GM21619 (cell line): ENCODE measurements at regions not wholly inside any gene's neighbourhood (a gene's known extent, or its start where the extent isn't known, plus 50 kb on each side); places are given as distances from the start of the nearest gene placed in this dataset.
"Not testable (repeated sequence)": the region's sequence is repeated elsewhere in the genome, so short reads cannot be mapped to it uniquely, and the experiment has no call there.

Source experiments
- ATAC-seq: cut with Tn5 transposase; IDR thresholded peaks from one replicate; pipeline ENCODE4 v1.9.1; 2021; ENCODE audit not compliant: unreplicated experiment

- no peak for ATAC-seq
Observed at GRCh38 chr2:100736121-100736915, 83.6 kb upstream of the NPAS2 start.

DNA sequence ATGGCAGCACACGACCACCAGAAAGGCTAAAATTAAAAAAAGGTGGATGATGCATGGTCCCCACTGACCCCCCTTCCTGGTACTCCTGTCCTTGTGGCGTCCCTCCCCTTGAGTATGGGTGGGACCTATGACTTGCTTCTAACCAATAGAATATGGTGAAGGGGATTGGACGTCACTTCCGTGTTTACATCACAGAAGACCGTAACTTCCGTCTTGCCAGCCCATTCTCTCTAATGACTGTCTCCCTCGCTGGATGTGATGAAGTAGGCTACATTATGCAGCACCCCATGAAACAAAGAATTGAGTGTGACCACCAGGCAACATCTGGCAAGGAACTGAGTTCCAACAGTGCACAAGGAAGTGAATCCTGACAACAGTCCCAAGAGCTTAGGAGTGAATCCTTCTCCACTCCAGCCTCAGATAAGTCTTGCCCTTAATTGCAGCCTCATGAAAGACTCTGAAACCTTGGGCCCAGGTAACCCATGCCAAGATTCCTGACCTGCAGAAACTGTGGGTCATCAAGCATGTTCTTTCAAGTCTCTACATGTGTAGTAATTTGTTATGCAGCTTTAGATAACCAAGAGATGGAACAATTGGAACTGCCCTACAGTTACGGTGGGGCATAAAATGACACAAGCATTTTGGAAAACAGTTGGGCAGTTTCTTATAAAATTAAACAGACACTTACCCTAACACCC, 80.1 kb upstream of the NPAS2 start:
- ATAC-seq, result no peak

GRCh38 chr2:100741880-100742276, 78.1 kb upstream of the NPAS2 start:
- no peak for ATAC-seq

- ATAC-seq, result no peak
Observed at GRCh38 chr2:100742277-100743254, 77.4 kb upstream of the NPAS2 start.

DNA sequence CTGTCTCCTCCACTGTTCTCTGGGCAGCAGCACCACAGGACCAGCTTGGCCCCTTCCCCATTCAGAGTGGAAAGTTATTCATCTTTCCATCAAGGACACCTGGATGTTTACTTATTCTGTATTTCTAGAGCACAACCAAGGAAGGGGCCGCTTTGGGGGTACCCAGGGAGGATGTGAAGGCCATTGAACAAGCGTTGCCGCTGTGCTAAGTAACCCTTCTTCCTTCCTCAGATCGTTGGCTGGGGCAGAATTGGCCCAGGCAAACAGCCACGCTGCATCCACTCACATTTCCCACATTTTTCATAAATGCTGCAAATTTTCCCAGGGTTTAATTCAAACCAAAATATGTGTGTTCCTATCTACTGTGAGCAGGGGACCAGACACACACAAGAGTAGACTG, 76.2 kb upstream of the NPAS2 start:
- ATAC-seq, result no peak

GRCh38 chr2:100744184-100744583, 75.8 kb upstream of the NPAS2 start:
- ATAC-seq, result no peak

GRCh38 chr2:100744589-100744988, 75.3 kb upstream of the NPAS2 start:
- no peak for ATAC-seq

- ATAC-seq, result no peak
Observed at GRCh38 chr2:100745604-100746003, 74.3 kb upstream of the NPAS2 start.

- no peak for ATAC-seq
Observed at GRCh38 chr2:100747551-100747950, 72.4 kb upstream of the NPAS2 start.

DNA sequence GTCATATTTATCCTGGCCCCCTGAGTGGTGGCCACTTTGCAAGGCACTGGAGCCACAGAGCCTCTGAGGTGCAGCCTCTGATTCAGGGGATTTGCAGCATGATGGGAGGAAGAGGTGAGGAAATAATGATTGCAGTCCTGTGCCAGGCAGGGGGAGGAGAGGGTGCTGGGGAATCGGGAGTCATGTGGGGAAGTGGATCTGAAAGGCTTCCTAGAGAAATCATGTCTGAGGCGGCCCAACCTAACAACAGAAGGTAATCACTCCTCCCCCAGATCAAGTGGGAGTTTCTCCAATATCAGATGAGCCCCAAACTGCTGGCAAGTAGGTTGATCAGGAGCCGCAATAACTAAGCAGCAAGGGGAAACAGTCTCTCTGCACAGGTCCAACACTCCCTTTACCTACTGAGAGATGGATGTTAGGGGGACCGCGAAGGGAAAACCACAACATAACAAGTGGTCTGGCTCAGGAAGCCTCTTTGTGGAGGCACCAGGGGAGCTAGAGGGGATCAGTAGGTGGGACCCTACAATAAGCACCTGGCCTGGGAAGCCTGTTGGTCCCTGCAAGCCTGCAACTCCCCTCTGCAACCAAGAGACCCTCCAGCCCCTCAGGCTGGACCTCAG, 71.8 kb upstream of the NPAS2 start:
- no peak for ATAC-seq

- ATAC-seq, result no peak
Observed at GRCh38 chr2:100748673-100749072, 71.3 kb upstream of the NPAS2 start.

- no peak for ATAC-seq
Observed at GRCh38 chr2:100749771-100750542, 70.0 kb upstream of the NPAS2 start.

DNA sequence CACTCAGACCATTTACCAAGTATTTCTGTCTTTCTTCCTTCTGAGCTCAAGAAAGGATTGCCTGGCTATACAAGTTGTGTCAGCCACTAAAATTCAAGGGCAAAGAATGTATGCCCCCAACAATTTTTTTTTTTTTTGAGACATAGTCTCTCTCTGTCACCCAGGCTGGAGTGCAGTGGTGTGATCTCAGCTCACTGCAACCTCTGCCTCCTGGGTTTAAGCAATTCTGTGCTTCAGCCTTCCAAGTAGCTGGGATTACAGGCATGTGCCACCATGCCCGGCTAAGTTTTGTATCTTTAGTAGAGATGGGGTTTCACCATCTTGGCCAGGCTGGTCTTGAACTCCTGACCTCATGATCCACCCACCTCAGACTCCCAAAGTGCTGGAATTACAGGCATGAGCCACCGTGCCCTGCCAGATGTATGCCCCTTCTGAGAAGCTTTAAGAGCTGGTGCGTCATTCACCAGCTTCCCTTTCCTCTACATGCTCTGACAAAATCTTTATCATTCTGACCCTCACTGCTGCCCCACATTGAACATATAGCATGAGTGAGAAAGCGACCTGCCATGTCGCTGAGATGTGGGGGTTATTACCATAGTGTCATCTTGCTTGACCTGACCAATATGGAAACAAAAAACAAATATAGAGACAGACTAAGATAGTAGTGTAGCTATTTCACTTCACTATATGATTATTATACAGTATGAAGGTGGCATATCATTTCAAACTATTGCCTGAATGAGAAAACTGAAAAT, 67.9 kb upstream of the NPAS2 start:
- ATAC-seq, result not testable (repeated sequence)

- no peak for ATAC-seq
Observed at GRCh38 chr2:100752628-100753333, 67.2 kb upstream of the NPAS2 start.

GRCh38 chr2:100753444-100753843, 66.5 kb upstream of the NPAS2 start:
- ATAC-seq, result no peak

- ATAC-seq, result no peak
Observed at GRCh38 chr2:100753881-100754280, 66.1 kb upstream of the NPAS2 start.

- no peak for ATAC-seq
Observed at GRCh38 chr2:100754951-100755350, 65.0 kb upstream of the NPAS2 start.

- no peak for ATAC-seq
Observed at GRCh38 chr2:100755441-100755840, 64.5 kb upstream of the NPAS2 start.

DNA sequence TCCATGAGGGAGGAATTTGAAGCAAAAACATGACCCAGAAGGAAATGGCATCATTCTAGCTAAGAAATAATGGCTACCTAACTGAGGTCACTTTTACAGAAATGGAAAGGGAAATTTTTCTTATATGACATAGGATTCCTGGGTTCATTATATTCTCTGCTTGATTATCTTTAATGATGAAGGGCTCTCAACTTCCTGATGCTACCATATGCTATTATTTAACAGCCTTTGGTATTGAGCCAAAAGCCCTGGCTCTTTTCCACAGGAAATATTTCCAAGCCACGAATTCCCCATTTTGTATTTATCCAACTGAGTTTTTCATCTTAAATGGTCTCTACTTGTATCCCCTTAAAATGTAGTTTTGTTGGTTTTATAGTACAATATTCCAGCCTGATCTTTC, 63.2 kb upstream of the NPAS2 start:
- no peak for ATAC-seq
